ENCODE measurements at regions not wholly inside any gene's neighbourhood (a gene's known extent, or its start where the extent isn't known, plus 50 kb on each side); places are given as distances from the start of the nearest gene placed in this dataset.

GRCh38 chr1:56073206-56073605, 506.2 kb downstream of the PLPP3 start:
- no peaks in the 10 kb centered on the region for H3K36me3 ChIP-seq (replicated peaks in 1 of 2; ENCODE audit: control insufficient read depth in 1 of 2, insufficient read depth in 2 of 2, low read length in 2 of 2)
- H4K20me1 ChIP-seq (ENCODE audit: insufficient read depth, low read length), result no peaks in the 10 kb centered on the region
- ChIA-PET CTCF (ENCODE audit: low intra/inter-chr PET ratio, low total read pairs) (no interaction called here), POLR2A (no interaction called here)
- no peak for FAIRE-seq
- no TSS peak for BruUV-seq (replicated peaks)
- 0% methylated on average over 1 of the region's 1 CpG for WGBS (ENCODE audit: low lambda C conversion rate)
- H3K4me1 ChIP-seq (ENCODE audit: insufficient read depth, low read length), result no peaks in the 10 kb centered on the region
- intact Hi-C loops (cut with micrococcal nuclease; ENCODE audit: unreplicated experiment) (no loop called here), in situ Hi-C loops (cut with HindIII; ENCODE audit: extremely low pct_ligation_motif_present, low pct_unique_long_range_greater_than_20kb) (no loop called here)
- H3K4me2 ChIP-seq (ENCODE audit: low read depth, low read length), result no peak overlapping the region
- H3K27ac ChIP-seq (ENCODE audit: extremely low read length, insufficient read depth, low read length), result no peak overlapping the region
- no peak overlapping the region for H2AFZ ChIP-seq (ENCODE audit: low read length)
- H3K79me2 ChIP-seq (ENCODE audit: insufficient read depth, low read length), result no peaks in the 10 kb centered on the region
- no peak for DNase-seq (ENCODE audit: low spot score)
- no peak overlapping the region for H3K4me3 ChIP-seq (replicated peaks in 1 of 3; ENCODE audit: insufficient read depth in 1 of 3, low read depth in 2 of 3, low read length in 3 of 3)
- no peak for ATAC-seq
- H3K9me3 ChIP-seq (ENCODE audit: low read length), result no peaks in the 10 kb centered on the region
- no peak overlapping the region for H3K9ac ChIP-seq (ENCODE audit: insufficient read depth, low read depth, low read length)
- no peak for TF ChIP-seq DPF2 (CRISPR knock-in tag; IDR thresholded peaks at IDR 0.05; ENCODE audit: borderline replicate concordance, low read depth)
- TF ChIP-seq DMTF1 (CRISPR knock-in tag; IDR thresholded peaks at IDR 0.05), result no peak
- TF ChIP-seq ZNF598 (CRISPR knock-in tag; IDR thresholded peaks at IDR 0.05; ENCODE audit: borderline replicate concordance), result no peak
- TF ChIP-seq ZMYM2 (CRISPR knock-in tag; IDR thresholded peaks at IDR 0.05), result no peak
- TF ChIP-seq UBTF (CRISPR knock-in tag; IDR thresholded peaks at IDR 0.05), result no peak
- TF ChIP-seq CREBL2 (CRISPR knock-in tag; IDR thresholded peaks at IDR 0.05; ENCODE audit: borderline replicate concordance), result no peak
- H3K27me3 ChIP-seq (ENCODE audit: control insufficient read depth in 1 of 2, insufficient read depth in 2 of 2, low read length in 2 of 2), result no peaks in the 10 kb centered on the region
